PC-9 (cell line): ENCODE measurements at regions not wholly inside any gene's neighbourhood (a gene's known extent, or its start where the extent isn't known, plus 50 kb on each side); places are given as distances from the start of the nearest gene placed in this dataset.

Source experiments
- BruUV-seq: library from RNA; stranded (reverse); fragments of 400-500 nt; replicated peaks from 2 replicates; lab custom pipeline; 2021; lab: Mats Ljungman, UMichigan
- CTCF ChIA-PET: fragments of 300-600 bp; sonication (Branson Sonifier 250); formaldehyde crosslinking; loops from one replicate; lab custom pipeline; 2022; ENCODE audit warnings: antibody characterized with exemption; lab: Charles Lee
- POLR2A ChIA-PET: fragments of 300-600 bp; sonication (Branson Sonifier 250); formaldehyde crosslinking; loops from one replicate; lab custom pipeline; 2022; ENCODE audit warnings: antibody characterized with exemption; ENCODE audit not compliant: unreplicated experiment; lab: Charles Lee
- DNase-seq, 2 experiments: peaks; one replicate each; pipeline versions ENCODE4 v3.0.0 to v3.0.0-alpha.2; 2015 to 2022; ENCODE audit warnings: mixed read lengths in 1 of 2
- H2AFZ ChIP-seq: fragments of 200-600 bp; sonication (generic); 2 replicates; pipeline ENCODE4 v1.8.1; 2017; ENCODE audit warnings: antibody characterized with exemption
- H3F3A ChIP-seq: fragments of 200-600 bp; sonication (generic); 2 replicates; pipeline ENCODE4 v1.8.1; 2017; ENCODE audit warnings: antibody characterized with exemption, mild to moderate bottlenecking, low read depth; ENCODE audit not compliant: insufficient read depth
- H3K27ac ChIP-seq: fragments of 200-600 bp; sonication (generic); 2 replicates; pipeline ENCODE4 v1.6.1; 2016; ENCODE audit warnings: mixed run types
- H3K27me3 ChIP-seq: fragments of 200-600 bp; sonication (generic); 2 replicates; pipeline ENCODE4 v1.6.1; 2016; ENCODE audit warnings: low read depth, mixed run types; ENCODE audit not compliant: insufficient read depth
- H3K36me3 ChIP-seq: fragments of 200-600 bp; sonication (generic); 2 replicates; pipeline ENCODE4 v1.6.1; 2016; ENCODE audit warnings: low read depth, mixed run types
- H3K4me1 ChIP-seq: fragments of 200-600 bp; sonication (generic); replicated peaks from 2 replicates; pipeline ENCODE4 v1.6.1; 2016; ENCODE audit warnings: mixed run types; ENCODE audit not compliant: insufficient read depth
- H3K4me2 ChIP-seq: fragments of 200-600 bp; sonication (generic); 2 replicates; pipeline ENCODE4 v1.6.1; 2017; ENCODE audit warnings: mixed run types
- H3K4me3 ChIP-seq: fragments of 200-600 bp; sonication (generic); 2 replicates; pipeline ENCODE4 v1.6.1; 2016; ENCODE audit warnings: mixed run types
- H3K79me2 ChIP-seq: fragments of 200-600 bp; sonication (generic); 2 replicates; pipeline ENCODE4 v1.6.1; 2017; ENCODE audit warnings: low read depth, mixed run types
- H3K9me2 ChIP-seq: fragments of 200-600 bp; sonication (generic); 2 replicates; pipeline ENCODE4 v1.8.1; 2017; ENCODE audit warnings: mild to moderate bottlenecking; ENCODE audit not compliant: insufficient read depth
- H3K9me3 ChIP-seq: fragments of 200-600 bp; sonication (generic); 2 replicates; pipeline ENCODE4 v1.8.1; 2016; ENCODE audit warnings: low read depth; ENCODE audit not compliant: insufficient read depth
- H4K20me1 ChIP-seq: fragments of 200-600 bp; sonication (generic); 2 replicates; pipeline ENCODE4 v1.8.1; 2017; ENCODE audit not compliant: insufficient read depth
- CTCF ChIP-seq: fragments of 200-600 bp; sonication (generic); conservative IDR thresholded peaks from 2 replicates; pipeline ENCODE4 v1.6.1; 2017; ENCODE audit warnings: mixed run types, antibody characterized with exemption, mild to moderate bottlenecking, moderate library complexity
- EZH2 ChIP-seq: fragments of 200-600 bp; sonication (generic); IDR thresholded peaks from 2 replicates; pipeline ENCODE4 v1.8.0; 2017; ENCODE audit warnings: antibody characterized with exemption, low read depth
- intact Hi-C: fragments of 100-400 bp; cut with micrococcal nuclease; formaldehyde crosslinking; loops from one replicate; pipeline ENCODE4 v1.10.0; 2022; ENCODE audit not compliant: unreplicated experiment

- Histone ChIP-seq H3K9me3 (no peaks in the 10 kb centered on the region; the same call in 1 of the 2 replicates), H3K4me3 (no peak overlapping the region), H3F3A (no peaks in the 10 kb centered on the region), H3K9me2 (no peaks in the 10 kb centered on the region), H4K20me1 (no peaks in the 10 kb centered on the region), H3K36me3 (no peaks in the 10 kb centered on the region), H2AFZ (no peak overlapping the region), H3K27ac (no peak overlapping the region), H3K79me2 (no peaks in the 10 kb centered on the region), H3K27me3 (no peaks in the 10 kb centered on the region), H3K4me2 (no peak overlapping the region), H3K4me1 (no peaks in the 10 kb centered on the region)
- no peak for DNase-seq
- POLR2A ChIA-PET = no interaction called here
- TF ChIP-seq CTCF = no peak
- no peak for TF ChIP-seq EZH2
- CTCF ChIA-PET = no interaction called here
- intact Hi-C loops = no loop called here
- no TSS peak for BruUV-seq
Observed at GRCh38 chr3:101166150-101166549, 154.2 kb downstream of the IMPG2 start.

- POLR2A ChIA-PET = interaction anchor here (0.7 kb wide), 1 partner anchor 239 kb away, joined by 5 read pairs; no protein-coding TSS in a partner anchor
Observed at GRCh38 chr3:101163554-101163953, 156.8 kb downstream of the IMPG2 start.

GRCh38 chr3:101159478-101159877 is 160.9 kb downstream of the IMPG2 start:
- no TSS peak for BruUV-seq
- no peak for TF ChIP-seq EZH2
- no peak for TF ChIP-seq CTCF
- H3K79me2 ChIP-seq = no peaks in the 10 kb centered on the region
- H3K9me3 ChIP-seq = no peaks in the 10 kb centered on the region; the same call in 1 of the 2 replicates
- no peak overlapping the region for H3K4me2 ChIP-seq
- intact Hi-C loops = no loop called here
- H3K4me1 ChIP-seq = no peaks in the 10 kb centered on the region
- H3K27me3 ChIP-seq = no peaks in the 10 kb centered on the region
- no peak for DNase-seq
- CTCF ChIA-PET = no interaction called here
- no peaks in the 10 kb centered on the region for H4K20me1 ChIP-seq
- no peaks in the 10 kb centered on the region for H3F3A ChIP-seq
- H3K27ac ChIP-seq = no peak overlapping the region
- no peak overlapping the region for H3K4me3 ChIP-seq
- no peak overlapping the region for H2AFZ ChIP-seq
- no peaks in the 10 kb centered on the region for H3K9me2 ChIP-seq
- POLR2A ChIA-PET = no interaction called here
- no peaks in the 10 kb centered on the region for H3K36me3 ChIP-seq

More at GRCh38 chr3:101163554-101163953, 156.8 kb downstream of the IMPG2 start:
- no peaks in the 10 kb centered on the region for H3F3A ChIP-seq
- no peak overlapping the region for H3K27ac ChIP-seq
- BruUV-seq = no TSS peak
- no peaks in the 10 kb centered on the region for H3K4me1 ChIP-seq
- H3K9me3 ChIP-seq = no peaks in the 10 kb centered on the region; the same call in 1 of the 2 replicates
- no peak overlapping the region for H3K4me3 ChIP-seq
- TF ChIP-seq EZH2 (no peak), CTCF (no peak)
- no peaks in the 10 kb centered on the region for H3K79me2 ChIP-seq
- H3K9me2 ChIP-seq = no peaks in the 10 kb centered on the region
- H3K36me3 ChIP-seq = no peaks in the 10 kb centered on the region
- H3K4me2 ChIP-seq = no peak overlapping the region
- CTCF ChIA-PET = no interaction called here
- DNase-seq = no peak
- H4K20me1 ChIP-seq = no peaks in the 10 kb centered on the region
- no peak overlapping the region; the same call in 1 of the 2 replicates for H2AFZ ChIP-seq
- no peaks in the 10 kb centered on the region for H3K27me3 ChIP-seq
- intact Hi-C loops = no loop called here
